Activated T-cell treated with anti-CD3 and anti-CD28 coated beads, Interleukin-2, amount 50 U/mL, for 1 hour (primary cell): ENCODE measurements at regions not wholly inside any gene's neighbourhood (a gene's known extent, or its start where the extent isn't known, plus 50 kb on each side); places are given as distances from the start of the nearest gene placed in this dataset.
"Not testable (repeated sequence)": the region's sequence is repeated elsewhere in the genome, so short reads cannot be mapped to it uniquely, and the experiment has no call there.

Source experiments
- DNase-seq: peaks from one replicate; pipeline ENCODE4 v3.0.0-alpha.2; 2020

GRCh38 chr16:60481591-60481990 lies 1554.6 kb downstream of the CDH8 start:
- DNase-seq, result no peak

- no peak for DNase-seq
Observed at GRCh38 chr16:60478810-60479209, 1557.4 kb downstream of the CDH8 start.

- no peak for DNase-seq
Observed at GRCh38 chr16:60463986-60464385, 1572.3 kb downstream of the CDH8 start.

DNA sequence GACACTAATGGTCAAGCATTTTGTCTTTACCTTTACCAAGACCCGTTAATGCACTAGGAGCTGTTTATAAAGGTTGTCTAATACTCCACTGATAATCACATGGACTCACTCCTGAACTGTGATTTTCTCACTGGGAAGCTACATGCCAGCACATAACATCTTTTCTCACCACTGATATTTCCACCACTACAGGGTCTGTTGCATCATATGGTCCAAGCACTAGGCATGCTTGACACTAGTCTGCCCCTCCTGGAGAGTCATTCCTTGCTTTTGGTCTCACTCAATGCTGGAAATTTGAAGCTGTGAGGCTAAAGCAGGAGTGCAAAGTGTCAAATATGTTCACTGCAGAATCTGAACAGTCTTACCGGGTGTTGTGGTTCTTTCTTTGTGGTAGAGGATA lies 1576.8 kb downstream of the CDH8 start:
- DNase-seq, result no peak

- no peak for DNase-seq
Observed at GRCh38 chr16:60458255-60458654, 1578.0 kb downstream of the CDH8 start.

DNA sequence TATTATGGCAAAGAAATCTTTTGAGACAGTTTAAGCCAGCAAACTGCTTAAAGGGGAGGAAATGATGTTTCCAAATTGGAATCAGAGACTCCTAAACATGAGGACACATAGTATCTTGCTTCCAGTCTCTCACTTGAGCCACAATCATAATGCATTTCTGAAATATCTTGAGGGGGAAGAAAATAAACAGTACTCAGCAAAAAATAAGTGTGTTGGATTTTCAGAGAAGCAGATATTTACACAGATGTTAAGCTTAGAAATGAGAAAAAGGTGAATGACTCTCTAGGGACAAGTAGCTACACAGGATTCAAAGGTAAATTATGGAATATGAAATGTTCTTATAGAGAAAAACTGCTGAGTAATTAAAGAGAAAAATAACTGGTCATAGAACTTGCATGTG lies 1583.6 kb downstream of the CDH8 start:
- no peak for DNase-seq

GRCh38 chr16:60438894-60439293 lies 1597.3 kb downstream of the CDH8 start:
- no peak for DNase-seq

DNA sequence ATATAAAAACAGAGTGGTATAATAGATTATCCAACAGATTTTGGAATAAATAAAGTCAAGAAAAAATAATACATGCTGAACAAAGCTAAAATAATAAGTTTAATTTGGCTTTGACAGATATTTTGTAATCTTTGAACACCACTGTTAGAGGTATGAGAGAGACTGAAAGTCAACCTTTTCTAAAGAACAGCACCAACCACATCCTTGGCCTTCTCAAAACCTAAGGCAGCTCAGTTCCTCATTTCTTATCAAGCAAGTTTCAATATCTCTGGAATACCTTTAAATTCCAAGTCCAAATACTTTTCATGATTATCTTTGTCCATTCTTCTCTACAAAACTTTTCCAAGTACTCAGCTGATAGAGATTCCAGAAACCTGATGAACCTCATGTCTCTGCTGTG lies 1603.8 kb downstream of the CDH8 start:
- DNase-seq, result no peak

DNA sequence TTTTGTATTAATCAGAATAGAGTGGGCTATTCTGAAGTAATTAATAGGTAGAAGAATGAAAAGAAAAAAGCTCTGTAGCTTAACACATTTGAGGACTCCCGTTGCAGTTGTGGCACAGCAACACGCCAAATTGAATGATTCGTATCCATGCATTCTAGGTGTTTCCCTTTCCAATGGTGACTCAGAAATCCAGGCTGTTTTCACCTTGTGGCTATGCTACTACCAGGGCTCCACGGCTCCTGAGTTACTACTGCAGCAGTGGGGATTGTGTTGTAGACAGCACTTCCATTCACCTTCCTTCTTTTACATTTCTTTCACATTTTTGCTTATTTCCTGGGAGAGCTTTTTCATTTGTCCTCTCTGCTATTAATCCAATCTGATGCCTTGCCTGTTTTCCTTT lies 1616.4 kb downstream of the CDH8 start:
- DNase-seq, result no peak

GRCh38 chr16:60414613-60415012 lies 1621.6 kb downstream of the CDH8 start:
- DNase-seq, result no peak

- no peak for DNase-seq
Observed at GRCh38 chr16:60413969-60414368, 1622.3 kb downstream of the CDH8 start.

DNA sequence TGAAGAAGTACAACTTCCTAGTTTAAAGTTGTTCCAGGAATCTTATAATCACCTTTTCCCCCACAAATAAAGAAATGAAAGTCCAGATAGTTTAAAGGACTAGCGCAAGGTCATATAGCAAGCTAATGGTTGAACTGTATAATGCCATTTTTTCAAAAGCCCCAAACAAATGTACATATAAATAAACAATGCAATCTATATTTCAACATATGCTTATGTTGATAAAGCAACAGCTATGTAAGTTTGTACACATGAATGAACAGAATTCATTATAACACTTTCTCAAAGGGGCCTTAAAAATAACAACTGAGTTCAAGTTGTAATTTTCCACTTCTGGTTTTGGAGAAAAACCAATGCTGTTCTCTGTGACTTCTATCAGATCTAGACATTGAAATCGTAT lies 1628.6 kb downstream of the CDH8 start:
- DNase-seq, result no peak

DNA sequence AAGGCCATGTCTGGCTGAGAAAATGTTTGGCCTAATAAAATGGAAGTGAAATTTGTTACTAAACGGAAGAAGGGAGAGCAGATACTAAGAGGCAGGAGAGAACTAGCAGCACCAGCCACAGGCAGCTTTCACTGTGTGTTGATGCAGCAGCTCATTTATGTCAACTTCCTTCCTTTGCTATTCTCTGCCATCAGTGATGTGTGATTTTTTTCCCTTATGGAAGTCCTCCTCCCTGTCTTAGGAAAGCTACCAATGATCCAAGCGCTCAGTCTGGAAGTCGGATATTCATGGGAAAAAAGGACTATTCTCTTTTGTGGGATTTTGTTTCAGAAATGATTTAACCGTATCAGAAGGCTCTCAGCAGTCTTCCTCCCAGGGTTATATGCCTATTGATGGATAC lies 1629.2 kb downstream of the CDH8 start:
- no peak for DNase-seq

GRCh38 chr16:60405286-60405685 lies 1631.0 kb downstream of the CDH8 start:
- no peak for DNase-seq

- DNase-seq, result no peak
Observed at GRCh38 chr16:60404401-60404800, 1631.8 kb downstream of the CDH8 start.

DNA sequence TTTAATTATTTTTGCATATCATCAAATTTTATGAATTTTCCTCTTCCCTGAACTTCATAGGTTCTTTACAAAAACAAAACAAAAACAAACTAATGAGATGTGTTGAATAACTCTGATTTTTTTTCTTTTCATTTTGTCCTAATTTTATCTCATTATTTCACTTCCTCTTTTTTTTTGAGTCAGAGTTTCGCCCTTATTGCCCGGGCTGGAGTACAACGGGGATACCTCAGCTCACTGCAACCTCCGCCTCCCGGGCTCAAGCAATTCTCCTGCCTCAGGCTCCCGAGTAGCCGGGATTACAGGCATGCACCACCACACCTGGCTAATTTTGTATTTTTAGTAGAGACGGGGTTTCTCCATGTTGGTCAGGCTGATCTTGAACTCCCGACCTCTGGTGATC lies 1633.3 kb downstream of the CDH8 start:
- DNase-seq, result not testable (repeated sequence)

DNA sequence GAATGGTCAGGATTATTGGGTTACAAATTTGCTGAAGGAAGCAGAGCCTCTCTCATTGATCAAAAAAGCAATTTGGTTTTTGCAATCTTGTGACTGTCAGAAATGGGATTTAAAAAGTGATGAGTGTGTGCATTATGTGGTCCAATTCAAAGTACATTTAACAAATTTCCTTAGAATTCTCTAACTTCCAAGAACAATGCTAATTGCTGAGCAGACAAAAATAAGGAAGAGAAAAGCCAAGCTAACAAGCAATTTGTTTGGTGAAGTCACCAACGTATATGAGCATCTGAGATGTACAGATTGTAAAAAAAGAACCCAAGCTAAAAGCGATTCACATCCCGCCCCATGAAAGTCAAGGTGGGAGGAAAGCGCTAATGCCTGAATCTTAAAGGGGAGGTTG lies 1643.9 kb downstream of the CDH8 start:
- no peak for DNase-seq

DNA sequence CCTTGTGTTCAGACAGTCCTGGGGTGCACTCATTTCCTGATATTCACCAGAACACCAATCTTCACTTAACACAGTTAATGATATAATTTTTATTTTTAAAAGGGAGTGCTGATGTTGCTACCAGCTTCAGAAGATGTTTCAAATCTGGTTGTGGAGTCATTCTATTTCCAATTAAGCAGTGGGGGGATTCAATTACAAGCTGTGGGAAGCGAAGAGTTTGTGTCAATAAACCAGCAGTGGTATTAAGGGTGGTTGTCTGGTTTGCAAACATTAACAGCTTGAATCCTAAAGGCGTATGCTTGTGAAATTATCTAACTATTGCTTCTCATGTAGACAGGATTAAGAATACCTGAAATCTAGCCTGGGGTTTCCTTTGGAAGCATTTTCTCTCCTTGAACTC lies 1637.5 kb upstream of the GOT2 start:
- no peak for DNase-seq

- no peak for DNase-seq
Observed at GRCh38 chr16:60367739-60368138, 1633.6 kb upstream of the GOT2 start.

DNA sequence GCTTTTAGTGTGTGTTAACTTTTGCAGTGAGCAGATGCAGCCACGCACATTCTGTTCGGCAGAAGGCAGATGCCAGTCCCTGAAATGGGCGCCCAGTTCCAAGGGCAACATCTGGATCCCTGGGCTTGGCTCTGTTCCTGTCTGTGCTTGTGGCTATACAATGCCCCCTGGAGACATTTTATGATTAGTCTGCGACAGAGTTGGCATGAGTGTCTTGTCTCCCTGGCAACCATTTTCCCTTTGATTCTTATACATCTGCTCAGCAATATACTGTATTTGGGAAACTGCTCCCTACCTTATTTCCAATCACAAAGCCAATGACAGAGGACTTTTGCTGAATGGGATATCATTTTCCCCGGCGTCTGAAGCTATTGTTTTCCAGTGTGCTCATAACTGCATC lies 1629.5 kb upstream of the GOT2 start:
- DNase-seq, result no peak

GRCh38 chr16:60359866-60360265 lies 1625.8 kb upstream of the GOT2 start:
- DNase-seq, result not testable (repeated sequence)

DNA sequence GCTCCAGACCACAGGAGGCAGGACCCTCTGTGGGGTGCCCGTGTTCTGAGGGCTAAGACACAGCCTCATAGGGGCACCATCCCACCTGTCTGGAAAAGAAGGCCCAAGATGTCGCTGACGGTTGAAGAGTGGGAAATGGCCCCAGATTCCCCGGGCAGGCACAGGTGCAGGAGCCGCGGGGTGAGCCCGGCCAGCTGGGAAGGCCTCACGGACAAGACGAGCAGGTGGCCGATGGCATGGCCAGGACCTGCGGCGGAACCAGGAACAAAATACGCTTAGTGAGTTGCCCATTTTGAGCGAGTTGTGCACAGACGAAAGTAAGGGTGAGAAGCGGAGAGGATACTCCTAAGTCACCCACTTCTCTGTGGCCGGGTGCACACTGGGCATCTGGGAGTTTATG lies 1625.3 kb upstream of the GOT2 start:
- DNase-seq, result not testable (repeated sequence)

DNA sequence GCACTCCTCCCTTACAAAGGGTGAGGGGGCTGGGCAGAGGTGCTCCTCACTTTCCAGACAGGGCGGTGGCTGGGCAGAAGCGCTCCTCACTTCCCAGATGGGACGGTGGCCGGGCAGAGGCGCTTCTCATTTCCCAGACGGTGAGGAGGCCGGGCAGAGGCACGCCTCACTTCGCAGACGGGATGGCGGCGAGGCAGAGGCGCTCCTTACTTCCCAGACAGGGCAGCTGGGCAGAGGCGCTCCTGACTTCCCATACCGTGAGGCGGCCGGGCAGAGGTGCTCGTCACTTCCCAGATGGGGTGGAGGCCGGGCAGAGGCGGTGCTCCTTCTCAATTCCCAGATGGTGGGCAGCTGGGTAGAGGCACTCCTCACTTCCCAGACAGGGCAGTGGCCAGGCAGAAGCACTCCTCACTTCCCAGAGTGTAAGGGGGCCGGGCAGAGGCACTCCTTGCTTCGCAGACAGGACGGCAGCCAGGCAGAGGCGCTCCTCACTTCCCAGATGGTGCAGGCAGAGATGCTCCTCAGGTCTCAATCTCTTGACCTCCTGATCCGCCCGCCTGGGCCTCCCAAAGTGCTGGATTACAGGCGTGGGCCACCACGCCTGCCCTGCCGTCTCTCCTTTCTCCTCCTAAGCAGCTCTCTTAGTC lies 1623.9 kb upstream of the GOT2 start:
- DNase-seq, result not testable (repeated sequence)

DNA sequence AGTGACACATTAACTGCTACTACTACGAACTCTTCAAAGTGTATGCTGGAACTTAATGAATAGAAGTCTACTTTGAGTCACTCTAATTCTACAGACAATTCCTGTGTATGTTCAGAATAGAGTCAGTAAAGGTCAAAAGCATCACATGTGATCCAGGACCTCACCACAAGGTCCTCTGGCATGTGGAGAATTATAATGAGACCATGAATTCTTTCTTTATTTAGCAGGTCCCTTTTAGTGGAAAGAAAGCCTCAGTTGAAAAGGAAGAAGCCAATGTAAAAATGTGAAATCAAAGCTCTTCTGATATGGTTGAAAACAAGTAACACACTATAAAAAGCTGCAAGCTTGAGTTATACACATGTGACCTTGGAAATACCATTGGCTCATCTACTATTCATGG lies 1612.1 kb upstream of the GOT2 start:
- DNase-seq, result no peak

DNA sequence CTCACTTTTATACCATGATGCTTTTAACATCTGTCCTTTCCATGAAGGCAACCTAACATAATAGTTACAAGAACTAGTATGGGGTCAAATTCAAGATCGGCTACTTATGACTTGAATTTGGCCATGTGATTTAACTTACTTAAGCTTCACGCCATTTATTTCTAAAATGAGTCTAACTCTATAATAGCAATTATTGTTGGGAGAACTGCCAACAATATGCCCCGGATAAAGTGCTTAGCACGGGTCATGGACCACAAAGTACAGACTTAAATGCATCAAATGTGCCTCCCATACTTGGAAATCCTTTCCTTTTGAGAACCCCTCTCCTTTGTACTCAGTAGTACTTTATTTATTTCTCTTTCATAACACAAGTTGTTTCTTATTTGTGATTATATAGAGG lies 1603.6 kb upstream of the GOT2 start:
- no peak for DNase-seq

- DNase-seq, result no peak
Observed at GRCh38 chr16:60331168-60331567, 1597.1 kb upstream of the GOT2 start.
